B cell (primary cell): ENCODE measurements at regions not wholly inside any gene's neighbourhood (a gene's known extent, or its start where the extent isn't known, plus 50 kb on each side); places are given as distances from the start of the nearest gene placed in this dataset.

Experiments used
- CTCF ChIP-seq: fragments of 200-600 bp; IDR thresholded peaks from one replicate; pipeline ENCODE4 v1.8.0; 2022; ENCODE audit warnings: antibody characterized with exemption, mild to moderate bottlenecking
- EZH2 ChIP-seq: IDR thresholded peaks from 2 replicates; pipeline ENCODE4 v1.6.1; 2012; ENCODE audit warnings: borderline replicate concordance, low read depth, mild to moderate bottlenecking, moderate library complexity, low read length; ENCODE audit not compliant: insufficient read depth, poor library complexity, severe bottlenecking

- TF ChIP-seq CTCF: no peak
- TF ChIP-seq EZH2: no peak
These were observed 171.0 kb downstream of the SEM1 start for GRCh38 chr7:96538632-96539031.
